ENCODE measurements at regions not wholly inside any gene's neighbourhood (a gene's known extent, or its start where the extent isn't known, plus 50 kb on each side); places are given as distances from the start of the nearest gene placed in this dataset.

DNA sequence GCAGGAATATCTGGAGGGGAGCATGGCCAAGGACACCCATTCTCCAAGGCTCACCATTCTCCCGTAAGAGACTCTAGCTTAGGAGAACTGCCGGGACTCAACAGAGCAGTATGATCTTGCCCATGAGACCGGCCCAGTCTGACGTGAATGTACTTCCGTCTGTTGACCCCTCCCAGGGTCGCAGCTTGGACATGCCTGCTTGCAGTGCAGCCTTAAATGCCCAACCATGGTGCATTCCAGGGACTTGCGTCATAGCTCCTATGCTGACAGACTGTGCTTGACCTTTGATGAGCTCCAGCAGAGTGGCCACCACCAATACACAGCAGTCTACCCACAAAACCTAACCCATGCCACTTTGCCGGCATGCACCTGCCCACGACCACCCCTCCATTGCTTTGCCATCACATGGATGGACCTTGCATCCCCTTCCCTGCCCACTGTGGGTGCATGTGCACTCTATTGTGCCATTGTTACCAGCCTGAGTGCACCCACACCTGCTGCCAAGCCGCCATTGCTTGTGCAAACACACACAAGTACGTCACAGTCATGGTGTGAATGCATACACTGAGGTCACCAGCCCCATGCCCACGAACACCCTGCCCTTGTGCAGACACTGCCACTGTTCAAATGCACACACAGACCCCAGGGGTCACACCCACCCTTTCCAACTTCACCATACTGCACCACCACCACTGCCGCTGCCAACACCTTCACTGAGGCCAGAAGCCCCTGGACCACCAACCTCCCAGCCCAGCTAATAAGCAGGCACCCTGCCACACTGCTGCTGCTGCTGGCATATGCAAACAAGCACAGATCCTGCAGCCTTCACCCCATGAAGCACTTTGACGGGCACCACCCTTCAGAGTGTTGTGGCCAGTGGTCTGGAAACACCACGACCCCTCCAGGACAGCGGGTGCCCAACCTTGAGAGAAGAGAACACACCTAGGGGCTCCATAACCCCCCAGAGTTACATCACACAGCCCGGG lies 1141.3 kb downstream of the BRINP3 start:
- no peaks in the 10 kb centered on the region for H3K9me3 ChIP-seq (ENCODE audit: control insufficient read depth, low read length, poor library complexity, severe bottlenecking)
- H3K27ac Mint-ChIP-seq: no peak overlapping the region
- no peak overlapping the region for H3K4me3 Mint-ChIP-seq
- no peaks in the 10 kb centered on the region for H3K27me3 Mint-ChIP-seq
- no peaks in the 10 kb centered on the region for H3K36me3 Mint-ChIP-seq (ENCODE audit: low read depth)
- H3K4me1 Mint-ChIP-seq: no peaks in the 10 kb centered on the region
- DNase-seq (no peak), ATAC-seq (no peak)

DNA sequence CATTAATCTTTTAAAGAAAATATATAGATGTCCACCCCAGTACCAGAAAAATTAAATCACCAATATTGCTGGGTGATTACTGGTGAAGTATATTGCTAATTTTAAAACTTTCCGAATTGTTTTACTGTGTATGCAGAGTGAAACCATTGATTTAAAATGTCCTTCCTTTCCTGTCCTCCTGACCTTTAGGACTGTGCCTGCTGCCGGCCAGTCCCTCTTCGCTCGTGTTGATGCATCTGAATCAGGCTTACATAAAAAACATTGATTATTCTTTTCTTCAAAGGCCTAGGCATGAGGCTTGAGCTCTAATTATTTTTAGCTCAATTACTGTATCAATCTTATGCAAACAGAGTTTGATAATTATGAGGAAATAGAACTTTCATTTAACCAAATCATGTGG lies 1128.1 kb downstream of the BRINP3 start:
- Mint-ChIP-seq H3K36me3 (ENCODE audit: low read depth) (no peaks in the 10 kb centered on the region), H3K27me3 (no peaks in the 10 kb centered on the region), H3K27ac (no peak overlapping the region), H3K4me1 (no peaks in the 10 kb centered on the region), H3K4me3 (no peak overlapping the region)
- DNase-seq (no peak), ATAC-seq (no peak)
- no peaks in the 10 kb centered on the region for H3K9me3 ChIP-seq (ENCODE audit: control insufficient read depth, low read length, poor library complexity, severe bottlenecking)

DNA sequence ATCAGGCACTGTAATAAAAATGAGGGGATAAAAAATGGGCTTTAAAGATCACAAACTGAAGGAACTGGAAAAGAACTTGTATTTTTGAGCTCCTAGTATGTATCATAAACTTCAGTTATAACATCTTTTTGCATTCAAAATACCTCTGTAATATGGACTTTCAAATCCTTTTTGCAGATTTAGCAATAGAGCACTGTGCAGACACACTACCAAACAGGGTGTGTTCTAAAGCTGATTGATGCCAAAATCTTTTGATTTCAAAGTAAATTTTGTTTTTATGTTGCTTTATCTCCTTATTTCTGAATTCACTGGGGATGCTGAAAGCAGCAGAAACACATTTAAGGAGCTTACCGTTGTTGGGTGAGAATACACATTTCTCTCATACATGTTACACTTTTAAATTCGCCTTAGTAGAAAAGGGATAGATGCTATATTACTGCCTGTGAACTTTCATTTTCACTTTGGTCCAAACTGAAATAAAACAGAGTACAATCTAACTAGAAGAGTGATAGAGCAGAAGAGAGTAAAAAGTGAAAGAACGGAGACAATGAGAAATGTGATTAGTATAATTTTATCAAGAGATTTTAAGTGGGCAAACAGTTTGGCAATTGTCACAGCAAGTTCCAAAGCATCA lies 1126.6 kb downstream of the BRINP3 start:
- no peak overlapping the region for H3K4me3 Mint-ChIP-seq

DNA sequence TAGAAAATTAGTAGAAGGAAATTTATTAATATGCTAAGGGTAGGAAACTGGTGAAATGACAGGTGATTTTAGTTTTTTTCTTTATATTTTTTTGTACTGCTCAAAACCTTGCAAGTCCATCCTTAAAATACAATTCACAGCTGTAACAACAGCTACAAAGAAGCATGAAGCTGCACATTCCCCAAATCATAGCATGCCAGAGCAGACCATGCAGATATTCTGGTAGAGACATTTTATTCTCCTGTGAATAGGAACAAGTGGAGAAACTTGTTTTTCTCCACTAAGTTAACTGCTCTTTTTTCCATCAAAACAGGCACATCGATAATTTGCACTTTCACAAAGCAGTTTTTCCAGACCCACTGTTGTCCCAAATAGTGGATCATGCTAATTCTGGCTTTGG lies 1125.7 kb downstream of the BRINP3 start:
- no peak overlapping the region for H3K4me3 Mint-ChIP-seq
- H3K27me3 Mint-ChIP-seq: no peaks in the 10 kb centered on the region
- ATAC-seq: no peak
- no peak overlapping the region for H3K27ac Mint-ChIP-seq
- DNase-seq: no peak
- H3K36me3 Mint-ChIP-seq (ENCODE audit: low read depth): no peaks in the 10 kb centered on the region
- no peaks in the 10 kb centered on the region for H3K4me1 Mint-ChIP-seq
- H3K9me3 ChIP-seq (ENCODE audit: control insufficient read depth, low read length, poor library complexity, severe bottlenecking): no peaks in the 10 kb centered on the region

More for the DNA sequence above, 1126.6 kb downstream of the BRINP3 start:
- no peaks in the 10 kb centered on the region for H3K4me1 Mint-ChIP-seq
- DNase-seq (no peak), ATAC-seq (no peak)
- no peaks in the 10 kb centered on the region for H3K27me3 Mint-ChIP-seq
- H3K9me3 ChIP-seq (ENCODE audit: control insufficient read depth, low read length, poor library complexity, severe bottlenecking): no peaks in the 10 kb centered on the region
- H3K27ac Mint-ChIP-seq: no peak overlapping the region
- H3K36me3 Mint-ChIP-seq (ENCODE audit: low read depth): no peaks in the 10 kb centered on the region

DNA sequence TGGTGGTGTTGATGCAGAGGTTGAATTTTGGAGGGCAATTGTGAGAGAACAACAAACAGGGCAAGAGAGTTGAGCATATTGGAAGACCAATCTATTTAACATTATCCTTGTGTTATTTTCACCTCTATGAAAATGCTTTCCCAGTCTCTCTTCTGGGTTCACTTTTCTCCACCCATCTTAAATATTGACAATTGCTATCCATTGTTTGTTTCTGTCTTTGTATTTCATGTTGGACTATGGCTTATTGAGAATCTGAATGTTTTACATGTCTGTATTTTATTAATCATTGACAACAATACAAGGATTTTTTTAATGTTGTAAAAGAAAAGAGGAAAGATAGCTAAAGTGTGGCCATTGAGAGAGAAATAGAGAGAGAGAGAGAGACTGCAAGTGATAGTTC lies 1121.5 kb downstream of the BRINP3 start:
- Mint-ChIP-seq H3K36me3 (ENCODE audit: low read depth) (no peaks in the 10 kb centered on the region), H3K4me3 (no peak overlapping the region), H3K27me3 (no peaks in the 10 kb centered on the region), H3K4me1 (no peaks in the 10 kb centered on the region), H3K27ac (no peak overlapping the region)
- DNase-seq: no peak
- H3K9me3 ChIP-seq (ENCODE audit: control insufficient read depth, low read length, poor library complexity, severe bottlenecking): no peaks in the 10 kb centered on the region
- ATAC-seq: no peak

DNA sequence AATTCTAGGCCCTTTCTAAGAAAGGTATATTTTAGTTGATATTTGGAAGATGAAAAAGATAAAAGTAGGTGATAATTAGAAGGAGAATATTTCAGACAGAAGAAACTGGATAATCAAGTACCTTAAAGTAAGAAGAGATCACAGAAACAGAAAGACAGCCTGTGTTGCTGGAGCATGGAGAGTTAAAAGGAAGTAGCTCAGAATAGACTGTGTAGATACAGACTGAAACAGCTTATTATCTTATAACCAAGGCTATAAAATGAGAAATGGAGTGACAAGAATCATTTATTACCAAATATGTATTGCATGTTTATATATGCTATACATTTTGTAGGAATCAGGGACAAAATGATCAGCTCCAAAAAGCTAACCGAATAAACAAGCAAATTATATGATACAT lies 1120.3 kb downstream of the BRINP3 start:
- H3K27ac Mint-ChIP-seq: no peak overlapping the region
- DNase-seq (no peak), ATAC-seq (no peak)
- H3K4me1 Mint-ChIP-seq: no peaks in the 10 kb centered on the region
- H3K9me3 ChIP-seq (ENCODE audit: control insufficient read depth, low read length, poor library complexity, severe bottlenecking): no peaks in the 10 kb centered on the region
- H3K36me3 Mint-ChIP-seq (ENCODE audit: low read depth): no peaks in the 10 kb centered on the region
- H3K4me3 Mint-ChIP-seq: no peak overlapping the region
- H3K27me3 Mint-ChIP-seq: no peaks in the 10 kb centered on the region

DNA sequence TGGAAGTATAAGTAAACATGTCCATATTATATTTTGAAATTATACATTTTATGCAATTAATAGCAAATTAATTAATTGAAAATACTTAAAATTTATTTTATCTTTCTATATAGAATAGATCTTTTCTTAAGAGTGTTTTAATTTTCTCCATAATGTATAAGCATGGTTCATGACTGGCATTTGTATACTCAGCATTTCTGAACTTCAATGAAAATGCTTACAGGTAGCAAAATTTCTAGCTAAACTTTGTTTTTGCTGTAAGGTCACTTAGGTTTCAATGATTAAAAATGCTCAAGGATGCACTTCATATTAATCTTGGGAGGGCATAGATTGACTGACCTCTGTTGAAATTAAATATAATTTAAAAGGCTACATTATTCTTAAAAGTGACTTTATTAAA lies 1108.1 kb downstream of the BRINP3 start:
- no peak for DNase-seq
- Mint-ChIP-seq H3K4me1 (no peaks in the 10 kb centered on the region), H3K27me3 (no peaks in the 10 kb centered on the region)

DNA sequence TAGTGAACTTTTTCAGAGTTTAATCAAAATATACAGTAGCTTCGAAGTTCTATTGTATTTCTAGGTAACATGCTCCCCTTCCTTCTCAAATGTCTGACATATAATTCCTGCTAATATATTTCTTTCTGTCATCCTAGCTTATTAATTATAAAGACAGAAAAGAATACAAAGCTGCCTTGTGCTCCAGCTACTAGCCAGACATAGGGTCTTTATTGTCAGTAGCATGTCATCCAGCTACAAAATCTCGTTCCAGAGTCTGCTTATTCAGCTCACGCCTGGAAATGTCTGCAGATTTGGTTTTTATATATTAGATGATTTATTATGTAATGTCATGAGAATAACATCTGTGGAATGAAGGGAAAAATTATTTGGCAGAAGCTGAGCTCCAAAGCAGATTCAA lies 1102.8 kb downstream of the BRINP3 start:
- no peaks in the 10 kb centered on the region for H3K9me3 ChIP-seq (ENCODE audit: control insufficient read depth, low read length, poor library complexity, severe bottlenecking)
- H3K27ac Mint-ChIP-seq: no peak overlapping the region
- H3K4me1 Mint-ChIP-seq: no peaks in the 10 kb centered on the region
- ATAC-seq: no peak
- no peaks in the 10 kb centered on the region for H3K27me3 Mint-ChIP-seq
- no peaks in the 10 kb centered on the region for H3K36me3 Mint-ChIP-seq (ENCODE audit: low read depth)
- H3K4me3 Mint-ChIP-seq: no peak overlapping the region
- DNase-seq: no peak

More for the DNA sequence above, 1108.1 kb downstream of the BRINP3 start:
- Mint-ChIP-seq H3K4me3 (no peak overlapping the region), H3K27ac (no peak overlapping the region), H3K36me3 (ENCODE audit: low read depth) (no peaks in the 10 kb centered on the region)
- ATAC-seq: no peak
- H3K9me3 ChIP-seq (ENCODE audit: control insufficient read depth, low read length, poor library complexity, severe bottlenecking): no peaks in the 10 kb centered on the region

DNA sequence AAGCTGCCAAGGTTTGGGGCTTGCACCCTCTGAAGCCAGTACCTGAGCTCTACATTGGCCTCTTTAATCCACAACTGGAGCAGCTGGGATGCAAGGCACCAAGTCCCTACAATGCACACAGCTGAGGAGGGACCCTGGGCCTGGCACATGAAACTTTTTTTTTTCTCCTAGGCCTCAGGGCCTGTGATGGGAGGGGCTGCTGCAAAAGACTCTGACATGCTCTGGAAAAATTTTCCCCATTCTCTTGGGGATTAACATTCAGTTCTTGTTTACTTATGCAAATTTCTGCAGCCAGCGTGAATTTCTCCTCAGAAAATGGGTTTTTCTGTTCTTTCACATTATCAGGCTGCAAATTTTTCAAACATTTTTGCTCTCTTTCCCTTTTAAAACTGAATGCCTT lies 1072.2 kb downstream of the BRINP3 start:
- H3K4me1 Mint-ChIP-seq: no peaks in the 10 kb centered on the region
- ATAC-seq (no peak), DNase-seq (no peak)

DNA sequence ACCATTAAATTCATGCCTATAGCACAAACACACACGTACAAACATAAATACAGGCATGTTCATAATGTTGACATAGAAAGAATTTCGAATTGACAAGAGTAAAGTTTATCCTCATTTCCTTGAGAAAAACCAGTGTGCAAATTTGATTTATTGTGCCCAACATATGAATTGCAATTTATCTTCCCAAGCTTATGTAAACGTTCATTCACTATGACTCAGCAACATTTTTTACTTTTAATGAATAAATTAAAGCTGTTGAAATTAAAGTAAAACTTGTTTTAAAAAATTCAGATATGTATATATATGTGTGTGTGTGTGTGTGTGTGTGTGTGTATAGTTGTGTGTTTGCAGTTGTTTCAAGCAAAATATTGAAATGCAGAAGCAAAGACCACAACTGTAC lies 1067.9 kb downstream of the BRINP3 start:
- Mint-ChIP-seq H3K36me3 (ENCODE audit: low read depth) (no peaks in the 10 kb centered on the region), H3K27ac (no peak overlapping the region), H3K4me1 (no peaks in the 10 kb centered on the region), H3K27me3 (no peaks in the 10 kb centered on the region), H3K4me3 (no peak overlapping the region)
- H3K9me3 ChIP-seq (ENCODE audit: control insufficient read depth, low read length, poor library complexity, severe bottlenecking): no peaks in the 10 kb centered on the region
- ATAC-seq (no peak), DNase-seq (no peak)

More for the DNA sequence above, 1072.2 kb downstream of the BRINP3 start:
- Mint-ChIP-seq H3K27me3 (no peaks in the 10 kb centered on the region), H3K27ac (no peak overlapping the region), H3K4me3 (no peak overlapping the region), H3K36me3 (ENCODE audit: low read depth) (no peaks in the 10 kb centered on the region)
- H3K9me3 ChIP-seq (ENCODE audit: control insufficient read depth, low read length, poor library complexity, severe bottlenecking): no peaks in the 10 kb centered on the region

DNA sequence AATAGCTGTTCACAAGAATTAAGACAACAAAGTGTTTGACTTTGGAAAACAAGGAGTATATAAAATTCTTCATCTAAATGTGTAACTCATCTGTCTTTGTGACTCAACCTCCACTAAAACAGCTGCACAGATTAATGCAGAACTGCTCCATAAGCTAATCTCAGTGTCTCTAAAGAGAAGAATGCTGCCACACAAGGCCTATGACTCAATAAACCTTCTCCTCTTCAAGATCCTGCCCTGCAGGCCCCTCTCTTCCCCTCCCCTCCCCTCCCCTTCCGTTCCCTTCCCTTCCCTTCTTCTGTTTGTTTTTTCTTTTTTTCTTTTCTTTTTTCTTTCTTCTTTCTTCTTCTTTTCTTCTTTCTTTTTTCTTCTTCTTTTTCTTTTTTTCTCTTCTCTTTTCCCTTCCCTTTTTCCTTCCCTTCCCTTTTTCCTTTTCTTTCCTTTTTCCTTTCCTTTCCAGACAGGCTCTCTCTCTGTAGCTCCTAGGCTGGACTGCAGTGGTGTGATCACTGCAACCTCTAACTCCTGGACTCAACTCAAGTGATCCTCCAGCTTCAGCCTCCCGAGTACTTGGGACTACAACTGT lies 1052.8 kb downstream of the BRINP3 start:
- DNase-seq (no peak), ATAC-seq (no peak)
- Mint-ChIP-seq H3K27me3 (no peaks in the 10 kb centered on the region), H3K36me3 (ENCODE audit: low read depth) (no peaks in the 10 kb centered on the region), H3K4me3 (no peak overlapping the region), H3K27ac (no peak overlapping the region), H3K4me1 (no peaks in the 10 kb centered on the region)
- H3K9me3 ChIP-seq (ENCODE audit: control insufficient read depth, low read length, poor library complexity, severe bottlenecking): no peaks in the 10 kb centered on the region

DNA sequence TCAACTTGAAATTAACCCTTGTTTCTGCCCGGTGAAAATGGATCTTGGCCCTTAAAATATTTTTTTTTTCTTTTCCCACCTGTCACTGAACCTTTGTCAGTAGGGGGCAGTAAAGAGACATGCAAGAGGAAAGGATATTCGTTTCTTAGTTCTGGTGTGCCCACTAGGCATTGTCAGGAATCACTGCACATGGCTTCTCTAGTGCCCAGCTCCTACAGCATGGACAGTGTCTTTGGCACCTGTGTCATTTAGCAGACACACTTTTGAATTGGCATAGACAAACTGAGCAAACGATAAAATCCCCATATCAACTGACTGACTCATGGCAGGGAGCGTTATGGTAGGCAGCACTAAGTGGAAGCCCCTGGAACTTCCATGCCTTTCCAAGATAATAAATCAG lies 1048.1 kb downstream of the BRINP3 start:
- no peaks in the 10 kb centered on the region for H3K9me3 ChIP-seq (ENCODE audit: control insufficient read depth, low read length, poor library complexity, severe bottlenecking)
- no peak overlapping the region for H3K27ac Mint-ChIP-seq
- H3K4me3 Mint-ChIP-seq: no peak overlapping the region
- DNase-seq (no peak), ATAC-seq (no peak)
- H3K4me1 Mint-ChIP-seq: no peaks in the 10 kb centered on the region
- no peaks in the 10 kb centered on the region for H3K27me3 Mint-ChIP-seq
- no peaks in the 10 kb centered on the region for H3K36me3 Mint-ChIP-seq (ENCODE audit: low read depth)

DNA sequence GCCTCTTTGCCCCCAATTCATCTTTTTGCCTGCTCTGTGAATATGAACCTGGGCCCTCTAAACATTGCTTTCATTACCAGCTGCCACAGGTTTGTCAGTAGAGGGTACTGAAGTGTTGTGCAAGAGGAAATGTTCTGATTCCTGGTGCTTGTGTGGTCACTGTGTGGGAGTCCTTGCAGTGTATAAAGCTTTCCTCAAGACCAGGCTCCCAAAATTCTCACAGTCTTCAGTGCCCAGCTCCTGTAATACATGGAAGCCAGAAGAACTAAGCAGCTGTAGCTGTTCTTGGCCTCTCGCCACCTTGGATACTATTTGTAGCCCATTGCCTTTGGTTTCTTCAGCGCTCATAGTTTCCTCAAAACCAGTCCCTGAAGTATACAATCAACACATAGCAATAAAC lies 1046.2 kb downstream of the BRINP3 start:
- ATAC-seq (no peak), DNase-seq (no peak)
- Mint-ChIP-seq H3K27me3 (no peaks in the 10 kb centered on the region), H3K4me3 (no peak overlapping the region), H3K36me3 (ENCODE audit: low read depth) (no peaks in the 10 kb centered on the region), H3K27ac (no peak overlapping the region), H3K4me1 (no peaks in the 10 kb centered on the region)
- no peaks in the 10 kb centered on the region for H3K9me3 ChIP-seq (ENCODE audit: control insufficient read depth, low read length, poor library complexity, severe bottlenecking)

All from T-helper 17 cell (primary cell).